H9 (cell line): ENCODE measurements at regions not wholly inside any gene's neighbourhood (a gene's known extent, or its start where the extent isn't known, plus 50 kb on each side); places are given as distances from the start of the nearest gene placed in this dataset.

Experiments
- DNase-seq: peaks from one replicate; pipeline ENCODE4 v3.0.0-alpha.2; 2017
- H2AFZ ChIP-seq: one replicate; pipeline ENCODE4 v1.6.1; 2013; ENCODE audit warnings: mild to moderate bottlenecking, low read length, control low read depth, moderate library complexity
- H2AK5ac ChIP-seq: 2 replicates; pipeline ENCODE4 v1.6.1; 2013; ENCODE audit warnings: low read length, control low read depth, mixed read lengths; ENCODE audit not compliant: insufficient read length
- H2BK120ac ChIP-seq: one replicate; pipeline ENCODE4 v1.6.1; 2013; ENCODE audit warnings: low read depth, mild to moderate bottlenecking, low read length, control low read depth, inconsistent platforms; ENCODE audit not compliant: poor library complexity, severe bottlenecking
- H2BK12ac ChIP-seq: 2 replicates; pipeline ENCODE4 v1.6.1; 2013; ENCODE audit warnings: low read length, control low read depth, mixed read lengths, low read depth; ENCODE audit not compliant: insufficient read length
- H2BK15ac ChIP-seq: 2 replicates; pipeline ENCODE4 v1.6.1; 2013; ENCODE audit warnings: low read depth, low read length, control low read depth
- H2BK20ac ChIP-seq: one replicate; pipeline ENCODE4 v1.6.1; 2013; ENCODE audit warnings: low read depth, mild to moderate bottlenecking, low read length, control low read depth, inconsistent platforms; ENCODE audit not compliant: poor library complexity, severe bottlenecking
- H2BK5ac ChIP-seq: 2 replicates; pipeline ENCODE4 v1.6.1; 2013; ENCODE audit warnings: low read length, control low read depth, mixed read lengths; ENCODE audit not compliant: insufficient read length
- H3K14ac ChIP-seq: 2 replicates; pipeline ENCODE4 v1.6.1; 2013; ENCODE audit warnings: low read length, control low read depth; ENCODE audit not compliant: insufficient read depth
- H3K18ac ChIP-seq: 2 replicates; pipeline ENCODE4 v1.6.1; 2013; ENCODE audit warnings: low read depth, mild to moderate bottlenecking, mixed read lengths, low read length, control low read depth; ENCODE audit not compliant: insufficient read length
- H3K23ac ChIP-seq: 2 replicates; pipeline ENCODE4 v1.6.1; 2013; ENCODE audit warnings: low read length, control low read depth, mixed read lengths, low read depth; ENCODE audit not compliant: insufficient read length
- H3K23me2 ChIP-seq: 2 replicates; pipeline ENCODE4 v1.6.1; 2013; ENCODE audit warnings: low read depth, mild to moderate bottlenecking, mixed read lengths, low read length, control low read depth; ENCODE audit not compliant: insufficient read length, poor library complexity, severe bottlenecking
- H3K27ac ChIP-seq: 2 replicates; pipeline ENCODE4 v1.5.1; 2013; ENCODE audit warnings: low read length, control low read depth, mixed read lengths, low read depth; ENCODE audit not compliant: insufficient read length
- H3K27me3 ChIP-seq: 2 replicates; pipeline ENCODE4 v1.6.1; 2013; ENCODE audit warnings: low read length, control low read depth, inconsistent platforms; ENCODE audit not compliant: insufficient read depth
- H3K4ac ChIP-seq: 2 replicates; pipeline ENCODE4 v1.6.1; 2013; ENCODE audit warnings: low read depth, mild to moderate bottlenecking, control low read depth, inconsistent platforms, low read length, moderate library complexity
- H3K4me1 ChIP-seq: 2 replicates; pipeline ENCODE4 v1.6.1; 2013; ENCODE audit warnings: low read length, control low read depth, inconsistent platforms; ENCODE audit not compliant: insufficient read depth
- H3K4me2 ChIP-seq: 2 replicates; pipeline ENCODE4 v1.6.1; 2013; ENCODE audit warnings: low read length, control low read depth, mixed read lengths; ENCODE audit not compliant: insufficient read length, insufficient read depth
- H3K56ac ChIP-seq: 2 replicates; pipeline ENCODE4 v1.6.1; 2013; ENCODE audit warnings: low read depth, mild to moderate bottlenecking, mixed read lengths, low read length, control low read depth; ENCODE audit not compliant: insufficient read length
- H3K79me1 ChIP-seq: 2 replicates; pipeline ENCODE4 v1.6.1; 2013; ENCODE audit warnings: low read depth, mild to moderate bottlenecking, moderate library complexity, low read length, control low read depth, inconsistent platforms; ENCODE audit not compliant: insufficient read depth, poor library complexity, severe bottlenecking
- H3K79me2 ChIP-seq: 2 replicates; pipeline ENCODE4 v1.6.1; 2013; ENCODE audit warnings: low read length, control low read depth, inconsistent platforms; ENCODE audit not compliant: insufficient read depth
- H3K9ac ChIP-seq: 2 replicates; pipeline ENCODE4 v1.6.1; 2013; ENCODE audit warnings: low read length, control low read depth, mixed read lengths; ENCODE audit not compliant: insufficient read length; ENCODE audit errors: extremely low read depth
- H3K9me3 ChIP-seq: one replicate; pipeline ENCODE4 v1.6.1; 2013; ENCODE audit warnings: low read depth, low read length, inconsistent platforms; ENCODE audit not compliant: control insufficient read depth
- H3T11ph ChIP-seq: one replicate; pipeline ENCODE4 v1.6.1; 2013; ENCODE audit warnings: mild to moderate bottlenecking, low read length, control low read depth, inconsistent platforms
- H4K20me1 ChIP-seq: one replicate; pipeline ENCODE4 v1.6.1; 2013; ENCODE audit not compliant: control insufficient read depth, insufficient read length, insufficient read depth
- H4K5ac ChIP-seq: 2 replicates; pipeline ENCODE4 v1.6.1; 2013; ENCODE audit warnings: low read depth, mild to moderate bottlenecking, mixed read lengths, low read length, control low read depth; ENCODE audit not compliant: insufficient read length
- H4K8ac ChIP-seq: replicated peaks from 2 replicates; pipeline ENCODE4 v1.6.1; 2013; ENCODE audit warnings: low read length, control low read depth, mixed read lengths, low read depth; ENCODE audit not compliant: insufficient read length
- H4K91ac ChIP-seq: 2 replicates; pipeline ENCODE4 v1.6.1; 2013; ENCODE audit warnings: low read depth, mild to moderate bottlenecking, moderate library complexity, mixed read lengths, low read length, control low read depth; ENCODE audit not compliant: insufficient read length
- H3K27ac Mint-ChIP-seq, 3 experiments: 2 replicates in 2 of 3; 3 replicates in 1 of 3; pipeline ENCODE4 v1.8.0; 2020 to 2021; ENCODE audit warnings: mixed read lengths in 3 of 3, mild to moderate bottlenecking in 1 of 3, moderate library complexity in 1 of 3
- H3K27me3 Mint-ChIP-seq: 2 replicates; pipeline ENCODE4 v1.8.0; 2021; ENCODE audit warnings: low read depth, mild to moderate bottlenecking, moderate library complexity, mixed read lengths
- H3K36me3 Mint-ChIP-seq, 3 experiments: 2 replicates in 2 of 3; 3 replicates in 1 of 3; pipeline ENCODE4 v1.8.0; 2020 to 2021; ENCODE audit warnings: low read depth in 3 of 3, mixed read lengths in 3 of 3; ENCODE audit not compliant: insufficient read depth in 1 of 3
- H3K4me1 Mint-ChIP-seq, 2 experiments: 2 replicates each; pipeline ENCODE4 v1.8.0; 2020; ENCODE audit warnings: mixed read lengths in 2 of 2
- H3K4me3 Mint-ChIP-seq, 2 experiments: 2 replicates in 1 of 2; 3 replicates in 1 of 2; pipeline ENCODE4 v1.8.0; 2020 to 2021; ENCODE audit warnings: mild to moderate bottlenecking in 2 of 2, mixed read lengths in 2 of 2, moderate library complexity in 1 of 2
- H3K9me3 Mint-ChIP-seq, 2 experiments: 2 replicates in 1 of 2; 3 replicates in 1 of 2; pipeline ENCODE4 v1.8.0; 2020; ENCODE audit warnings: mild to moderate bottlenecking in 2 of 2, mixed read lengths in 2 of 2, moderate library complexity in 1 of 2
- WGBS: extraction: QIAGEN DNeasy Blood & Tissue Kit; methylation state at CpG from one replicate; pipeline ENCODE4 v1.1.7; 2013; ENCODE audit warnings: missing lambda C conversion rate, low lambda C conversion rate, mixed read lengths; ENCODE audit not compliant: insufficient read length; ENCODE audit errors: extremely low coverage; 5-methylcytosine and 5-hydroxymethylcytosine counted together
- TF ChIP-seq, protein P1 (sequence below): fragments of 200-600 bp; sonication (generic); conservative IDR thresholded peaks from 3 replicates; pipeline ENCODE4 v1.8.0; 2021; ENCODE audit warnings: antibody characterized with exemption, mild to moderate bottlenecking

- H2BK12ac ChIP-seq: no peak overlapping the region
- TF ChIP-seq, protein P1, sequence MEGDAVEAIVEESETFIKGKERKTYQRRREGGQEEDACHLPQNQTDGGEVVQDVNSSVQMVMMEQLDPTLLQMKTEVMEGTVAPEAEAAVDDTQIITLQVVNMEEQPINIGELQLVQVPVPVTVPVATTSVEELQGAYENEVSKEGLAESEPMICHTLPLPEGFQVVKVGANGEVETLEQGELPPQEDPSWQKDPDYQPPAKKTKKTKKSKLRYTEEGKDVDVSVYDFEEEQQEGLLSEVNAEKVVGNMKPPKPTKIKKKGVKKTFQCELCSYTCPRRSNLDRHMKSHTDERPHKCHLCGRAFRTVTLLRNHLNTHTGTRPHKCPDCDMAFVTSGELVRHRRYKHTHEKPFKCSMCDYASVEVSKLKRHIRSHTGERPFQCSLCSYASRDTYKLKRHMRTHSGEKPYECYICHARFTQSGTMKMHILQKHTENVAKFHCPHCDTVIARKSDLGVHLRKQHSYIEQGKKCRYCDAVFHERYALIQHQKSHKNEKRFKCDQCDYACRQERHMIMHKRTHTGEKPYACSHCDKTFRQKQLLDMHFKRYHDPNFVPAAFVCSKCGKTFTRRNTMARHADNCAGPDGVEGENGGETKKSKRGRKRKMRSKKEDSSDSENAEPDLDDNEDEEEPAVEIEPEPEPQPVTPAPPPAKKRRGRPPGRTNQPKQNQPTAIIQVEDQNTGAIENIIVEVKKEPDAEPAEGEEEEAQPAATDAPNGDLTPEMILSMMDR: peak; percentile 28; the same call in 1 of the 3 replicates
- H2AFZ ChIP-seq: no peak overlapping the region
- H3K4ac ChIP-seq: no peak overlapping the region
- no peak overlapping the region for H2BK15ac ChIP-seq
- no peak overlapping the region for H3K9ac ChIP-seq
- no peaks in the 10 kb centered on the region for H3K4me1 Mint-ChIP-seq
- H3K56ac ChIP-seq: no peak overlapping the region
- no peak overlapping the region for H4K8ac ChIP-seq
- H2AK5ac ChIP-seq: no peak overlapping the region
- H3T11ph ChIP-seq: no peak overlapping the region
- peaks cover 0 to 4% (median 2%) of the 10 kb centered on the region in 3 experiments; a peak in 5 of 7 replicates for H3K36me3 Mint-ChIP-seq
- H3K14ac ChIP-seq: no peak overlapping the region
- WGBS: no CpG with 5 or more reads among the region's 2 CpGs
- no peaks in the 10 kb centered on the region; the same call in 1 of the 2 replicates for H3K27me3 Mint-ChIP-seq
- no peaks in the 10 kb centered on the region for H3K27me3 ChIP-seq
- DNase-seq: no peak
- no peaks in the 10 kb centered on the region for H3K79me2 ChIP-seq
- H3K18ac ChIP-seq: no peak overlapping the region
- no peaks in the 10 kb centered on the region for H3K23me2 ChIP-seq
- H2BK120ac ChIP-seq: no peak overlapping the region
- H4K91ac ChIP-seq: no peak overlapping the region
- H3K23ac ChIP-seq: no peak overlapping the region
- no peaks in the 10 kb centered on the region for H3K79me1 ChIP-seq
- no peak overlapping the region for H4K5ac ChIP-seq
- H3K9me3 Mint-ChIP-seq: peaks cover 13 to 21% of the 10 kb centered on the region in 2 experiments
- H2BK20ac ChIP-seq: no peak overlapping the region
- H3K4me2 ChIP-seq: no peak overlapping the region
- H4K20me1 ChIP-seq: no peaks in the 10 kb centered on the region
- H2BK5ac ChIP-seq: no peak overlapping the region
- no peak overlapping the region for H3K27ac ChIP-seq
- no peaks in the 10 kb centered on the region for H3K9me3 ChIP-seq
- no peak overlapping the region for H3K4me3 Mint-ChIP-seq
- H3K4me1 ChIP-seq: no peaks in the 10 kb centered on the region
- H3K27ac Mint-ChIP-seq: no peak overlapping the region
Observed at GRCh38 chr1:195105281-195105680, 1503.0 kb downstream of the KCNT2 start.
